GM12892 (cell line): ENCODE measurements at regions not wholly inside any gene's neighbourhood (a gene's known extent, or its start where the extent isn't known, plus 50 kb on each side); places are given as distances from the start of the nearest gene placed in this dataset.

Source experiments
- POLR2AphosphoS5 ChIP-seq: IDR thresholded peaks from 2 replicates; pipeline ENCODE4 v1.6.1; 2011; ENCODE audit warnings: low read depth, low read length, control low read depth
- TAF1 ChIP-seq: IDR thresholded peaks from 2 replicates; pipeline ENCODE4 v1.6.1; 2011; ENCODE audit warnings: low read depth, mild to moderate bottlenecking, control low read depth, low read length, borderline replicate concordance

GRCh38 chr6:2526766-2527165, 224.0 kb downstream of the MYLK4 start:
- TF ChIP-seq TAF1 (no peak), POLR2AphosphoS5 (no peak)
